ENCODE measurements at regions not wholly inside any gene's neighbourhood (a gene's known extent, or its start where the extent isn't known, plus 50 kb on each side); places are given as distances from the start of the nearest gene placed in this dataset.

DNA sequence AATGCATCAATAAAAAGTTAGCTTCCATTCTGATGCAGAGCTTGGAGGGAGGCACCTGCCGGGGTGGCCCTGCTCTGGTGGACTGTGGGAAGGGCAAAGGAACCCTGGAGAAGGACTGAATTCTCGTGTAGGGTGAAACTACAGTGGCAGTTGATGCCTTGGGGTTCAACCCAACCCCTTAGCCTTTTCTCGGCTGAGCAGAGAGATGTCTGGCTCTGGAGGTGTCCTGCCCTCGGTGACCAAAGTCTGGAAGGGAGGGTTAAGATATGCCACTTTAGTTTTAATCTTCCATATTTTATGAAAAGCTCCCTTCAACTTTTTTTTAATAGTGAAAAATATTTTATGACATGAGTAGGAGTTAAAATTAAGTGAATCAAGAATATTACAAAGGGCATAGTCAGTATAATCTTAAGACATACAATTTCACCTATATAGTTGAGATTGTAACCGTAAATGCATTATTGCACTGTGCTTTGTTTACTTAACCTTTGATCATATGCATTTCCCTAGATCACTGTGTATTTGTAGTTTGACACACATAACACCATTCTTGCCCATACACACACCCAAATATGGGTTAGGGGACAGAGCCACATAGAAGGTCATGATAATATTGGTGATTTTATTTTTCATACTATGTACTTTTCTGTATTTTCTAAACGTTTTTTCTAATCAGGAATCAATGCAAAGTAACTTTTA lies 179.6 kb downstream of the MCHR2 start:
- TF ChIP-seq, protein P1, sequence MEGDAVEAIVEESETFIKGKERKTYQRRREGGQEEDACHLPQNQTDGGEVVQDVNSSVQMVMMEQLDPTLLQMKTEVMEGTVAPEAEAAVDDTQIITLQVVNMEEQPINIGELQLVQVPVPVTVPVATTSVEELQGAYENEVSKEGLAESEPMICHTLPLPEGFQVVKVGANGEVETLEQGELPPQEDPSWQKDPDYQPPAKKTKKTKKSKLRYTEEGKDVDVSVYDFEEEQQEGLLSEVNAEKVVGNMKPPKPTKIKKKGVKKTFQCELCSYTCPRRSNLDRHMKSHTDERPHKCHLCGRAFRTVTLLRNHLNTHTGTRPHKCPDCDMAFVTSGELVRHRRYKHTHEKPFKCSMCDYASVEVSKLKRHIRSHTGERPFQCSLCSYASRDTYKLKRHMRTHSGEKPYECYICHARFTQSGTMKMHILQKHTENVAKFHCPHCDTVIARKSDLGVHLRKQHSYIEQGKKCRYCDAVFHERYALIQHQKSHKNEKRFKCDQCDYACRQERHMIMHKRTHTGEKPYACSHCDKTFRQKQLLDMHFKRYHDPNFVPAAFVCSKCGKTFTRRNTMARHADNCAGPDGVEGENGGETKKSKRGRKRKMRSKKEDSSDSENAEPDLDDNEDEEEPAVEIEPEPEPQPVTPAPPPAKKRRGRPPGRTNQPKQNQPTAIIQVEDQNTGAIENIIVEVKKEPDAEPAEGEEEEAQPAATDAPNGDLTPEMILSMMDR (IDR thresholded peaks at IDR 0.05): no peak
- TF ChIP-seq POLR2A (IDR thresholded peaks at IDR 0.05) (no peak), EP300 (IDR thresholded peaks at IDR 0.05) (no peak)

DNA sequence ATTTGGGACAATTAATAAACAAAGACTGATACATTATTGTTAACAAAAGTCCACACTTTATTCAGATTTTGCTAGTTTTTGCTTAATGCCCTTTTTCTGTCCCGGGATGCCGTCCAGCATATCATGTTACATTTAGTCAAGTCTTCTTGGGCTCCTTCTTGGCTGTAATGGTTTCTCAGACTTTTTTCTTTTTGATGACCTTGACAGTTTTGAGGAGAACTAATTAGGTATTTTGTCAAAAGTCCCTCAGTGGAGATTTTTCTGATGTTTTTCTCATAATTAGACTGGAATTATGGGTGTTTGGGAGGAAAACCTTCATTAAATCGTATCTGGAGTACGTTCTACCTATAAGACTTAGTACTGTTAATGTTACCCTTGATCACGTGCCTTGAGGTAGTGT lies 177.2 kb downstream of the MCHR2 start:
- no peaks in the 10 kb centered on the region for H3K27me3 ChIP-seq
- intact Hi-C loops (cut with DNase I): no loop called here
- WGBS, 3 donors: 40 to 60% (median 55%) methylated on average over 5 of the region's 5 CpGs
- no peak for DNase-seq
- no peak overlapping the region for H3K4me3 ChIP-seq
- H3K9me3 ChIP-seq: no peaks in the 10 kb centered on the region
- TF ChIP-seq POLR2A (IDR thresholded peaks at IDR 0.05) (no peak), EP300 (IDR thresholded peaks at IDR 0.05) (no peak)
- TF ChIP-seq, protein P1 (IDR thresholded peaks at IDR 0.05): no peak
- H3K27ac ChIP-seq: no peak overlapping the region
- no peaks in the 10 kb centered on the region for H3K4me1 ChIP-seq (ENCODE audit: insufficient read depth)
- no peaks in the 10 kb centered on the region for H3K36me3 ChIP-seq

More for the DNA sequence above, 179.6 kb downstream of the MCHR2 start:
- intact Hi-C loops (cut with DNase I): no loop called here
- Histone ChIP-seq H3K27ac (no peak overlapping the region), H3K4me3 (no peak overlapping the region), H3K27me3 (no peaks in the 10 kb centered on the region), H3K4me1 (ENCODE audit: insufficient read depth) (no peaks in the 10 kb centered on the region), H3K9me3 (no peaks in the 10 kb centered on the region), H3K36me3 (no peaks in the 10 kb centered on the region)
- DNase-seq: no peak
- WGBS, 3 donors: 58 to 67% (median 61%) methylated on average over 6 of the region's 6 CpGs

- no peak for DNase-seq
- 73 to 89% (median 75%) methylated on average over 2 of the region's 2 CpGs for WGBS, 3 donors
- TF ChIP-seq POLR2A (IDR thresholded peaks at IDR 0.05) (no peak), EP300 (IDR thresholded peaks at IDR 0.05) (no peak)
- TF ChIP-seq, protein P1 (IDR thresholded peaks at IDR 0.05): no peak
- H3K4me1 ChIP-seq (ENCODE audit: insufficient read depth): no peaks in the 10 kb centered on the region
- H3K27ac ChIP-seq: no peak overlapping the region
- intact Hi-C loops (cut with DNase I): no loop called here
- H3K9me3 ChIP-seq: no peaks in the 10 kb centered on the region
- no peaks in the 10 kb centered on the region for H3K36me3 ChIP-seq
- H3K27me3 ChIP-seq: no peaks in the 10 kb centered on the region
- no peak overlapping the region for H3K4me3 ChIP-seq
Measured at GRCh38 chr6:99818161-99818560, 175.9 kb downstream of the MCHR2 start.

DNA sequence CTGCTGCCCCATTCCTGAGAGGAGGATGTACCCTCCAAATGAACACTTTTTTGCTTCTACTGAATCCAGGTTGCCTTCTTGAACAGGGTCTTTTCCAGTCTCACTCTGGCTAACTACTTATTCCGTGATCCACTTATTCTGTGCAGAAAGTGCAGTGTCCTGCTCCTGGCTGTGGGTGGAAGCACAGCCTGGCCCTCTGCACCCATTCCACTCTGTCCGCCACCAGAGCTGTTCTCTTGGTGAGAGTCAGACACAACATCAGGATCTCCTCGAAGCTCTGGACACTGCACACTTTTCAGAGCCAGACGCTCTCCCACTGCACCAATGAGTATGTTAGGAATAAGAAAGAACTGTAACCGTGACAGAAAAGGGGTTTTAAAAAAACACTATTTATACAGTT lies 174.2 kb downstream of the MCHR2 start:
- 78 to 82% (median 80%) methylated on average over 5 of the region's 5 CpGs for WGBS, 3 donors
- no peak overlapping the region for H3K27ac ChIP-seq

More for the DNA sequence above, 174.2 kb downstream of the MCHR2 start:
- intact Hi-C loops (cut with DNase I): no loop called here
- H3K4me3 ChIP-seq: no peak overlapping the region
- no peak for DNase-seq
- no peaks in the 10 kb centered on the region for H3K27me3 ChIP-seq
- H3K36me3 ChIP-seq: no peaks in the 10 kb centered on the region
- H3K9me3 ChIP-seq: no peaks in the 10 kb centered on the region
- TF ChIP-seq POLR2A (IDR thresholded peaks at IDR 0.05): no peak
- TF ChIP-seq, protein P1 (IDR thresholded peaks at IDR 0.05): no peak
- TF ChIP-seq EP300 (IDR thresholded peaks at IDR 0.05): no peak
- H3K4me1 ChIP-seq (ENCODE audit: insufficient read depth): no peaks in the 10 kb centered on the region

Data from ovary (tissue), 7 donors.